Thyroid gland (tissue), 4 donors: ENCODE measurements at regions not wholly inside any gene's neighbourhood (a gene's known extent, or its start where the extent isn't known, plus 50 kb on each side); places are given as distances from the start of the nearest gene placed in this dataset.

Experiments
- POLR2A ChIP-seq, 2 donors: fragments of 450-650 bp; IDR thresholded peaks; one replicate each; pipeline ENCODE4 v1.6.1; 2017; ENCODE audit warnings: antibody characterized with exemption in 2 of 2, mild to moderate bottlenecking in 2 of 2, moderate library complexity in 1 of 2
- TF ChIP-seq, protein P1 (sequence below), 6 experiments: fragments of 200-600 bp in 3 of 6; fragments of 450-650 bp in 3 of 6; sonication (generic) in 3 of 6; IDR thresholded peaks; one replicate each; pipeline ENCODE4 v1.5.1; 2016 to 2019; ENCODE audit warnings: antibody characterized with exemption in 6 of 6, mild to moderate bottlenecking in 2 of 6, inconsistent platforms in 1 of 6, moderate library complexity in 1 of 6

DNA sequence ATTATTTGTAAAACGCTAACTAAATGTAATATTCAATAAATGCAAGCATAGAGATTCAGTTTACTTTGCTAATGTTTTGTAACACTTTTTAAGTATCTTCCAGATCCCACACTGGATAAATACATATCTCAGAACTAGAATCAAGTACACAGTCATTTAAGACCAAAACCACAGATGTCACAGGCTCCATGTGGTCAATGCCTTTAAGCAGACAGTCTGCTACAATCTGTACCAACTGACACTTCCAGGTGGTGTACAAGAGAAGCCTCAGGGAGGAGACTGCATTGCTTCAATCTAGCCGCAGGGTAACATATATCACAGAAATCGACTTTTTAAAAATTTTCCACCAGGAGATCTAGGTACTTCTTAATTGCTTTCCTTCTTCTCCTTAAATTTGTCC, 229.6 kb upstream of the DIAPH2 start:
- TF ChIP-seq, protein P1, sequence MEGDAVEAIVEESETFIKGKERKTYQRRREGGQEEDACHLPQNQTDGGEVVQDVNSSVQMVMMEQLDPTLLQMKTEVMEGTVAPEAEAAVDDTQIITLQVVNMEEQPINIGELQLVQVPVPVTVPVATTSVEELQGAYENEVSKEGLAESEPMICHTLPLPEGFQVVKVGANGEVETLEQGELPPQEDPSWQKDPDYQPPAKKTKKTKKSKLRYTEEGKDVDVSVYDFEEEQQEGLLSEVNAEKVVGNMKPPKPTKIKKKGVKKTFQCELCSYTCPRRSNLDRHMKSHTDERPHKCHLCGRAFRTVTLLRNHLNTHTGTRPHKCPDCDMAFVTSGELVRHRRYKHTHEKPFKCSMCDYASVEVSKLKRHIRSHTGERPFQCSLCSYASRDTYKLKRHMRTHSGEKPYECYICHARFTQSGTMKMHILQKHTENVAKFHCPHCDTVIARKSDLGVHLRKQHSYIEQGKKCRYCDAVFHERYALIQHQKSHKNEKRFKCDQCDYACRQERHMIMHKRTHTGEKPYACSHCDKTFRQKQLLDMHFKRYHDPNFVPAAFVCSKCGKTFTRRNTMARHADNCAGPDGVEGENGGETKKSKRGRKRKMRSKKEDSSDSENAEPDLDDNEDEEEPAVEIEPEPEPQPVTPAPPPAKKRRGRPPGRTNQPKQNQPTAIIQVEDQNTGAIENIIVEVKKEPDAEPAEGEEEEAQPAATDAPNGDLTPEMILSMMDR (IDR thresholded peaks at IDR 0.05), result no peak
- TF ChIP-seq POLR2A (IDR thresholded peaks at IDR 0.05), result no peak
